ENCODE measurements at regions not wholly inside any gene's neighbourhood (a gene's known extent, or its start where the extent isn't known, plus 50 kb on each side); places are given as distances from the start of the nearest gene placed in this dataset.

DNA sequence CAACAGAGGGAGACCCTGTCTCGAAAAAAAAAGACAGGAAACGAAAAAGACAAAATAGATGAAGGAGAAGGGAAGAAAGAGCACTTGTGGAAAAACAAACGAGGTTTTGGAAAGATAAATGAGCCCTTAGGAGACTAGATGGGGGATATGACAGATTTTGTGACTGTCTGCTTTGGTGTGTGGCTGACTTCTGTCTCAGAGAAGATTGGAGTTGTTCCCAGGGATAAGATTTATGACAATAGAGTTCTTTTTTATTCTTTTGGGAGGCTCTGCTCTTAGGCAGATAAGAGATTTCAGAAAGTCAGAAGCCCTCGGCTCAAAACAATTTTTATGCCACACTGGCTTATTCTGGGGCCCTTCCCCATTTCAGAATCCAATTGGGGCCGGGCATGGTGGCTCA lies 73.9 kb upstream of the ATF7IP2 start:
- TF ChIP-seq POLR2AphosphoS5 (IDR thresholded peaks at IDR 0.05; ENCODE audit: low read depth, low read length) (no peak), POLR2A (IDR thresholded peaks at IDR 0.05; ENCODE audit: low read depth, low read length) (no peak)

Measured in GM12892 (cell line).